SK-N-SH (cell line): ENCODE measurements at regions not wholly inside any gene's neighbourhood (a gene's known extent, or its start where the extent isn't known, plus 50 kb on each side); places are given as distances from the start of the nearest gene placed in this dataset.

Source experiments
- CTCF ChIA-PET: fragments of 300-600, 350-600 bp; formaldehyde crosslinking; extraction: SDS; loops from one replicate; lab custom pipeline; 2021; lab: Yijun Ruan, JAX
- POLR2A ChIA-PET: fragments of 350-600 bp; sonication (Branson Sonifier 250); formaldehyde crosslinking; extraction: SDS; loops from one replicate; lab custom pipeline; 2020; ENCODE audit warnings: antibody characterized with exemption, inconsistent platforms; lab: Yijun Ruan, JAX
- DNase-seq: peaks from one replicate; pipeline ENCODE4 v3.0.0; 2012
- H2AFZ ChIP-seq: fragments of 200-600 bp; sonication (generic); 2 replicates; pipeline ENCODE4 v1.8.1; 2016; ENCODE audit warnings: antibody characterized with exemption, mild to moderate bottlenecking, low read depth
- H3F3A ChIP-seq: fragments of 200-600 bp; sonication (generic); replicated peaks from 2 replicates; pipeline ENCODE3; 2016; ENCODE audit warnings: antibody characterized with exemption, mild to moderate bottlenecking; ENCODE audit not compliant: insufficient read depth
- H3K27ac ChIP-seq, 2 experiments: fragments of 200-500 bp in 1 of 2; fragments of 200-600 bp in 1 of 2; sonication (Bioruptor generic) in 1 of 2; sonication (generic), shearing (Covaris generic) in 1 of 2; 2 replicates each; pipeline versions ENCODE4 v1.5.1 to v1.6.1; 2014 to 2016; ENCODE audit warnings: low read depth in 2 of 2, inconsistent platforms in 1 of 2, low read length in 1 of 2, mild to moderate bottlenecking in 1 of 2, mixed read lengths in 1 of 2
- H3K27me3 ChIP-seq: fragments of 200-600 bp; sonication (generic), shearing (Covaris generic); 2 replicates; pipeline ENCODE4 v1.6.1; 2016; ENCODE audit warnings: mixed run types; ENCODE audit not compliant: insufficient read depth
- H3K36me3 ChIP-seq, 2 experiments: fragments of 200-500 bp in 1 of 2; fragments of 200-600 bp in 1 of 2; sonication (Bioruptor generic) in 1 of 2; sonication (generic) in 1 of 2; replicated peaks in 1 of 2; 2 replicates each; pipeline versions ENCODE3 to v1.5.1; 2014 to 2016; ENCODE audit warnings: low read length in 1 of 2, mild to moderate bottlenecking in 1 of 2; ENCODE audit not compliant: insufficient read depth in 2 of 2, control insufficient read depth in 1 of 2
- H3K4me1 ChIP-seq, 2 experiments: fragments of 200-500 bp in 1 of 2; fragments of 200-600 bp in 1 of 2; sonication (Bioruptor generic) in 1 of 2; sonication (generic), shearing (Covaris generic) in 1 of 2; 2 replicates each; pipeline versions ENCODE4 v1.5.1 to v1.6.1; 2014 to 2016; ENCODE audit warnings: low read depth in 1 of 2, low read length in 1 of 2, mixed run types in 1 of 2; ENCODE audit not compliant: insufficient read depth in 2 of 2, control insufficient read depth in 1 of 2
- H3K4me2 ChIP-seq: fragments of 200-600 bp; sonication (generic), shearing (Covaris generic); 2 replicates; pipeline ENCODE4 v1.6.1; 2017; ENCODE audit warnings: mixed run types
- H3K4me3 ChIP-seq, 2 experiments: fragments of 200-500 bp in 1 of 2; fragments of 200-600 bp in 1 of 2; sonication (Bioruptor generic) in 1 of 2; sonication (generic), shearing (Covaris generic) in 1 of 2; 2 replicates each; pipeline versions ENCODE4 v1.5.1 to v1.8.1; 2014 to 2016; ENCODE audit warnings: low read depth in 2 of 2, inconsistent platforms in 1 of 2, low read length in 1 of 2, mild to moderate bottlenecking in 1 of 2, mixed read lengths in 1 of 2, moderate library complexity in 1 of 2
- H3K79me2 ChIP-seq: fragments of 200-600 bp; sonication (generic); 2 replicates; pipeline ENCODE4 v1.8.1; 2017; ENCODE audit warnings: mild to moderate bottlenecking; ENCODE audit not compliant: insufficient read depth
- H3K9ac ChIP-seq: fragments of 200-600 bp; sonication (generic); 2 replicates; pipeline ENCODE4 v1.6.1; 2017; ENCODE audit warnings: mixed run types
- H3K9me2 ChIP-seq: fragments of 200-600 bp; sonication (generic); 2 replicates; pipeline ENCODE4 v1.6.1; 2017; ENCODE audit warnings: mixed run types
- H3K9me3 ChIP-seq: fragments of 200-600 bp; sonication (generic); 2 replicates; pipeline ENCODE4 v1.6.1; 2017; ENCODE audit warnings: mixed run types, mild to moderate bottlenecking, moderate library complexity
- H4K20me1 ChIP-seq: fragments of 200-600 bp; sonication (generic); 2 replicates; pipeline ENCODE4 v1.6.1; 2017; ENCODE audit warnings: mild to moderate bottlenecking, mixed run types; ENCODE audit not compliant: insufficient read depth
- CHD2 ChIP-seq: fragments of 150-350 bp; IDR thresholded peaks from 2 replicates; pipeline ENCODE4 v1.6.1; 2018; ENCODE audit warnings: low read length; ENCODE audit not compliant: partially characterized antibody
- EZH2phosphoT487 ChIP-seq: fragments of 200-600 bp; sonication (generic); IDR thresholded peaks from 2 replicates; pipeline ENCODE4 v1.6.1; 2017; ENCODE audit warnings: low read depth, mixed run types, mild to moderate bottlenecking, antibody characterized with exemption, moderate library complexity, borderline replicate concordance
- FOSL2 ChIP-seq: IDR thresholded peaks from 2 replicates; pipeline ENCODE4 v1.4.0; 2012; ENCODE audit warnings: low read depth, mild to moderate bottlenecking, moderate library complexity, borderline replicate concordance
- FOXJ3 ChIP-seq: sonication (generic); formaldehyde crosslinking; IDR thresholded peaks from 2 replicates; pipeline ENCODE4 v1.5.1; 2020; ENCODE audit warnings: mild to moderate bottlenecking, missing genetic modification reagents
- MXI1 ChIP-seq: IDR thresholded peaks from 2 replicates; pipeline ENCODE4 v1.6.1; 2012; ENCODE audit warnings: mild to moderate bottlenecking, low read depth, low read length, improper control_type of control experiment
- NFIC ChIP-seq: IDR thresholded peaks from 2 replicates; pipeline ENCODE4 v1.4.0; 2012; ENCODE audit warnings: borderline replicate concordance
- NRF1 ChIP-seq: IDR thresholded peaks from 2 replicates; pipeline ENCODE4 v1.6.1; 2012; ENCODE audit warnings: low read depth, mild to moderate bottlenecking, low read length
- RAD21 ChIP-seq: IDR thresholded peaks from 2 replicates; pipeline ENCODE4 v1.6.1; 2012; ENCODE audit warnings: mild to moderate bottlenecking, low read length
- SMC3 ChIP-seq: IDR thresholded peaks from 2 replicates; pipeline ENCODE4 v1.6.1; 2012; ENCODE audit warnings: low read depth, low read length, improper control_type of control experiment
- TAF1 ChIP-seq: IDR thresholded peaks from 2 replicates; pipeline ENCODE4 v1.6.1; 2012; ENCODE audit warnings: low read depth, mild to moderate bottlenecking, low read length, moderate library complexity, borderline replicate concordance
- TCF12 ChIP-seq: IDR thresholded peaks from 2 replicates; pipeline ENCODE4 v1.4.0; 2012
- YY1 ChIP-seq: IDR thresholded peaks from 2 replicates; pipeline ENCODE4 v1.4.0; 2012; ENCODE audit warnings: low read depth, mild to moderate bottlenecking
- WGBS: methylation state at CpG from one replicate; pipeline ENCODE4 v1.1.6; 2017; ENCODE audit warnings: low lambda C conversion rate; 5-methylcytosine and 5-hydroxymethylcytosine counted together
- TF ChIP-seq, protein P1 (sequence below): IDR thresholded peaks from 2 replicates; pipeline ENCODE4 v1.4.0; 2012; ENCODE audit warnings: low read depth
- TF ChIP-seq, protein P2 (sequence below): IDR thresholded peaks from 2 replicates; pipeline ENCODE4 v1.4.0; 2012; ENCODE audit warnings: low read depth, borderline replicate concordance
- TF ChIP-seq, protein P3 (sequence below): fragments of 200-600 bp; sonication (generic); IDR thresholded peaks from 2 replicates; pipeline ENCODE4 v1.6.1; 2017; ENCODE audit warnings: antibody characterized with exemption, mild to moderate bottlenecking, moderate library complexity

GRCh38 chr5:125592856-125593255 lies 830.4 kb upstream of the GRAMD2B start (continued):
- TF ChIP-seq FOXJ3 (CRISPR knock-in tag): no peak
- TF ChIP-seq FOSL2: no peak
- no peak for TF ChIP-seq TCF12
- TF ChIP-seq MXI1: no peak

GRCh38 chr5:125595095-125595494 lies 828.1 kb upstream of the GRAMD2B start:
- POLR2A ChIA-PET: no interaction called here
- Histone ChIP-seq H3K27me3 (no peaks in the 10 kb centered on the region), H3K27ac (no peak overlapping the region), H3K79me2 (no peaks in the 10 kb centered on the region), H3K9me3 (no peaks in the 10 kb centered on the region), H2AFZ (no peak overlapping the region), H3K9ac (no peak overlapping the region), H4K20me1 (no peaks in the 10 kb centered on the region), H3K4me2 (no peak overlapping the region), H3F3A (no peaks in the 10 kb centered on the region)
- CTCF ChIA-PET: no interaction called here
- no peak for DNase-seq
- 81% methylated on average over 6 of the region's 6 CpGs for WGBS
- TF ChIP-seq SMC3: no peak
- TF ChIP-seq, all 33 proteins: peak for 0
- Histone ChIP-seq H3K4me3 (no peak overlapping the region), H3K36me3 (no peaks in the 10 kb centered on the region), H3K4me1 (no peaks in the 10 kb centered on the region), H3K9me2 (no peaks in the 10 kb centered on the region)

GRCh38 chr5:125595845-125596244 lies 827.4 kb upstream of the GRAMD2B start:
- Histone ChIP-seq H3K27me3 (no peaks in the 10 kb centered on the region), H3K4me2 (no peak overlapping the region), H3K9me3 (no peaks in the 10 kb centered on the region), H3K4me3 (no peak overlapping the region), H3K9ac (no peak overlapping the region), H3K9me2 (no peaks in the 10 kb centered on the region), H3K27ac (no peak overlapping the region), H4K20me1 (no peaks in the 10 kb centered on the region), H3K79me2 (no peaks in the 10 kb centered on the region), H3K36me3 (no peaks in the 10 kb centered on the region), H2AFZ (no peak overlapping the region; the same call in 1 of the 2 replicates), H3F3A (no peaks in the 10 kb centered on the region), H3K4me1 (no peaks in the 10 kb centered on the region)
- POLR2A ChIA-PET: no interaction called here
- 94% methylated on average over 3 of the region's 3 CpGs for WGBS
- CTCF ChIA-PET: no interaction called here
- no peak for DNase-seq
- TF ChIP-seq RAD21: no peak
- no peak for TF ChIP-seq TAF1
- TF ChIP-seq CHD2: no peak
- TF ChIP-seq, protein P1, sequence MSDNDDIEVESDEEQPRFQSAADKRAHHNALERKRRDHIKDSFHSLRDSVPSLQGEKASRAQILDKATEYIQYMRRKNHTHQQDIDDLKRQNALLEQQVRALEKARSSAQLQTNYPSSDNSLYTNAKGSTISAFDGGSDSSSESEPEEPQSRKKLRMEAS: no peak
- no peak for TF ChIP-seq SMC3
- no peak for TF ChIP-seq EZH2phosphoT487
- TF ChIP-seq, protein P2, sequence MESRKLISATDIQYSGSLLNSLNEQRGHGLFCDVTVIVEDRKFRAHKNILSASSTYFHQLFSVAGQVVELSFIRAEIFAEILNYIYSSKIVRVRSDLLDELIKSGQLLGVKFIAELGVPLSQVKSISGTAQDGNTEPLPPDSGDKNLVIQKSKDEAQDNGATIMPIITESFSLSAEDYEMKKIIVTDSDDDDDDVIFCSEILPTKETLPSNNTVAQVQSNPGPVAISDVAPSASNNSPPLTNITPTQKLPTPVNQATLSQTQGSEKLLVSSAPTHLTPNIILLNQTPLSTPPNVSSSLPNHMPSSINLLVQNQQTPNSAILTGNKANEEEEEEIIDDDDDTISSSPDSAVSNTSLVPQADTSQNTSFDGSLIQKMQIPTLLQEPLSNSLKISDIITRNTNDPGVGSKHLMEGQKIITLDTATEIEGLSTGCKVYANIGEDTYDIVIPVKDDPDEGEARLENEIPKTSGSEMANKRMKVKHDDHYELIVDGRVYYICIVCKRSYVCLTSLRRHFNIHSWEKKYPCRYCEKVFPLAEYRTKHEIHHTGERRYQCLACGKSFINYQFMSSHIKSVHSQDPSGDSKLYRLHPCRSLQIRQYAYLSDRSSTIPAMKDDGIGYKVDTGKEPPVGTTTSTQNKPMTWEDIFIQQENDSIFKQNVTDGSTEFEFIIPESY: no peak
- TF ChIP-seq, protein P3, sequence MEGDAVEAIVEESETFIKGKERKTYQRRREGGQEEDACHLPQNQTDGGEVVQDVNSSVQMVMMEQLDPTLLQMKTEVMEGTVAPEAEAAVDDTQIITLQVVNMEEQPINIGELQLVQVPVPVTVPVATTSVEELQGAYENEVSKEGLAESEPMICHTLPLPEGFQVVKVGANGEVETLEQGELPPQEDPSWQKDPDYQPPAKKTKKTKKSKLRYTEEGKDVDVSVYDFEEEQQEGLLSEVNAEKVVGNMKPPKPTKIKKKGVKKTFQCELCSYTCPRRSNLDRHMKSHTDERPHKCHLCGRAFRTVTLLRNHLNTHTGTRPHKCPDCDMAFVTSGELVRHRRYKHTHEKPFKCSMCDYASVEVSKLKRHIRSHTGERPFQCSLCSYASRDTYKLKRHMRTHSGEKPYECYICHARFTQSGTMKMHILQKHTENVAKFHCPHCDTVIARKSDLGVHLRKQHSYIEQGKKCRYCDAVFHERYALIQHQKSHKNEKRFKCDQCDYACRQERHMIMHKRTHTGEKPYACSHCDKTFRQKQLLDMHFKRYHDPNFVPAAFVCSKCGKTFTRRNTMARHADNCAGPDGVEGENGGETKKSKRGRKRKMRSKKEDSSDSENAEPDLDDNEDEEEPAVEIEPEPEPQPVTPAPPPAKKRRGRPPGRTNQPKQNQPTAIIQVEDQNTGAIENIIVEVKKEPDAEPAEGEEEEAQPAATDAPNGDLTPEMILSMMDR: no peak
- no peak for TF ChIP-seq YY1
- TF ChIP-seq NRF1: no peak
- no peak for TF ChIP-seq NFIC
- TF ChIP-seq FOSL2: no peak
